ENCODE measurements at regions not wholly inside any gene's neighbourhood (a gene's known extent, or its start where the extent isn't known, plus 50 kb on each side); places are given as distances from the start of the nearest gene placed in this dataset.

DNA sequence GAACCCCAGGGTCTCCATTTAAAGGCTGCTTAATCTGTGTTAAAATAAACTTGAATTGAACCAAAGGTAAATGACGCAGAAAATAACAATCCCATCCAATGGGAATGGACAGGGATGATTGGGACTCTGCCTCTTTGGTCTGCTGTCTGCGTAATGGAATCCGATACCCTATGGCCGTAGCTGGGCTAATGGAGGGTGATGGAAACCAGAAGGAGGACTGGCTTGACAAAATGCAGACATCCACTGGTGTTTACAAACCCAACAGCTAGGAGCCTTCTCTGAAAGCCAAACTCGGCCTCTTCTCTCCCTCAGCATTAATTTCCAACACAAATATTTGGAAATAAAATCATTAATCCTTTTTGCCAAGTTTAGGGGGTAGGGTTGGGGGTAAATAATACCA lies 162.2 kb upstream of the CHST15 start:
- TF ChIP-seq YY1 (IDR thresholded peaks at IDR 0.05; ENCODE audit: insufficient read depth, insufficient read length) (no peak), SUZ12 (IDR thresholded peaks at IDR 0.05; ENCODE audit: extremely low read depth, insufficient read depth, insufficient read length) (no peak)

Data from NT2/D1 (cell line).